ENCODE measurements at regions not wholly inside any gene's neighbourhood (a gene's known extent, or its start where the extent isn't known, plus 50 kb on each side); places are given as distances from the start of the nearest gene placed in this dataset.

GRCh38 chr16:63372283-63372682 is 1336.0 kb upstream of the CDH8 start:
- H3K27me3 ChIP-seq (replicated peaks; ENCODE audit: insufficient read depth) = no peaks in the 10 kb centered on the region
- no peaks in the 10 kb centered on the region for H3K9me3 ChIP-seq
- H3K27ac ChIP-seq = no peak overlapping the region
- DNase-seq (ENCODE audit: low spot score) (no peak), ATAC-seq (ENCODE audit: insufficient number of reproducible peaks, low FRiP score, low read depth) (no peak)
- TF ChIP-seq CTCF (IDR thresholded peaks at IDR 0.05) = no peak
- no peaks in the 10 kb centered on the region for H3K4me1 ChIP-seq (ENCODE audit: control insufficient read depth in 1 of 2, low read depth in 2 of 2)
- no peaks in the 10 kb centered on the region for H3K36me3 ChIP-seq
- H3K4me3 ChIP-seq = no peak overlapping the region

GRCh38 chr16:63365649-63366304 is 1329.5 kb upstream of the CDH8 start:
- no peaks in the 10 kb centered on the region for H3K27me3 ChIP-seq (replicated peaks; ENCODE audit: insufficient read depth)
- H3K36me3 ChIP-seq = no peaks in the 10 kb centered on the region
- H3K9me3 ChIP-seq = no peaks in the 10 kb centered on the region
- ATAC-seq (ENCODE audit: insufficient number of reproducible peaks, low FRiP score, low read depth) = no peak
- H3K4me3 ChIP-seq = no peak overlapping the region
- TF ChIP-seq CTCF (IDR thresholded peaks at IDR 0.05) = no peak
- no peak overlapping the region for H3K27ac ChIP-seq
- no peaks in the 10 kb centered on the region for H3K4me1 ChIP-seq (ENCODE audit: control insufficient read depth in 1 of 2, low read depth in 2 of 2)
- DNase-seq (ENCODE audit: low spot score) = no peak

- no peak overlapping the region for H3K4me3 ChIP-seq
- no peak for TF ChIP-seq CTCF (IDR thresholded peaks at IDR 0.05)
- ATAC-seq (ENCODE audit: insufficient number of reproducible peaks, low FRiP score, low read depth) = no peak
These were observed 1327.5 kb upstream of the CDH8 start for GRCh38 chr16:63363738-63364137.

GRCh38 chr16:63361032-63361624 is 1324.9 kb upstream of the CDH8 start:
- Histone ChIP-seq H3K27ac (no peak overlapping the region), H3K9me3 (no peaks in the 10 kb centered on the region), H3K36me3 (no peaks in the 10 kb centered on the region), H3K27me3 (replicated peaks; ENCODE audit: insufficient read depth) (no peaks in the 10 kb centered on the region), H3K4me1 (ENCODE audit: control insufficient read depth in 1 of 2, low read depth in 2 of 2) (no peaks in the 10 kb centered on the region), H3K4me3 (no peak overlapping the region)
- DNase-seq (ENCODE audit: low spot score) = no peak
- TF ChIP-seq CTCF (IDR thresholded peaks at IDR 0.05) = peak; percentile 56
- ATAC-seq (ENCODE audit: insufficient number of reproducible peaks, low FRiP score, low read depth) = no peak

More at GRCh38 chr16:63363738-63364137, 1327.5 kb upstream of the CDH8 start:
- no peaks in the 10 kb centered on the region for H3K4me1 ChIP-seq (ENCODE audit: control insufficient read depth in 1 of 2, low read depth in 2 of 2)
- H3K9me3 ChIP-seq = no peaks in the 10 kb centered on the region
- no peaks in the 10 kb centered on the region for H3K27me3 ChIP-seq (replicated peaks; ENCODE audit: insufficient read depth)
- DNase-seq (ENCODE audit: low spot score) = no peak
- no peak overlapping the region for H3K27ac ChIP-seq
- H3K36me3 ChIP-seq = no peaks in the 10 kb centered on the region

- Histone ChIP-seq H3K9me3 (no peaks in the 10 kb centered on the region), H3K36me3 (no peaks in the 10 kb centered on the region), H3K27me3 (replicated peaks; ENCODE audit: insufficient read depth) (no peaks in the 10 kb centered on the region), H3K4me3 (no peak overlapping the region), H3K27ac (no peak overlapping the region), H3K4me1 (ENCODE audit: control insufficient read depth in 1 of 2, low read depth in 2 of 2) (no peaks in the 10 kb centered on the region)
- DNase-seq (ENCODE audit: low spot score) = no peak
- no peak for TF ChIP-seq CTCF (IDR thresholded peaks at IDR 0.05)
- no peak for ATAC-seq (ENCODE audit: insufficient number of reproducible peaks, low FRiP score, low read depth)
These were observed 1313.7 kb upstream of the CDH8 start for GRCh38 chr16:63349961-63350360.
